GM21786 (cell line): ENCODE measurements at regions not wholly inside any gene's neighbourhood (a gene's known extent, or its start where the extent isn't known, plus 50 kb on each side); places are given as distances from the start of the nearest gene placed in this dataset.

ENCODE experiments used
- ATAC-seq: cut with Tn5 transposase; IDR thresholded peaks from one replicate; pipeline ENCODE4 v1.9.1; 2021; ENCODE audit not compliant: unreplicated experiment

DNA sequence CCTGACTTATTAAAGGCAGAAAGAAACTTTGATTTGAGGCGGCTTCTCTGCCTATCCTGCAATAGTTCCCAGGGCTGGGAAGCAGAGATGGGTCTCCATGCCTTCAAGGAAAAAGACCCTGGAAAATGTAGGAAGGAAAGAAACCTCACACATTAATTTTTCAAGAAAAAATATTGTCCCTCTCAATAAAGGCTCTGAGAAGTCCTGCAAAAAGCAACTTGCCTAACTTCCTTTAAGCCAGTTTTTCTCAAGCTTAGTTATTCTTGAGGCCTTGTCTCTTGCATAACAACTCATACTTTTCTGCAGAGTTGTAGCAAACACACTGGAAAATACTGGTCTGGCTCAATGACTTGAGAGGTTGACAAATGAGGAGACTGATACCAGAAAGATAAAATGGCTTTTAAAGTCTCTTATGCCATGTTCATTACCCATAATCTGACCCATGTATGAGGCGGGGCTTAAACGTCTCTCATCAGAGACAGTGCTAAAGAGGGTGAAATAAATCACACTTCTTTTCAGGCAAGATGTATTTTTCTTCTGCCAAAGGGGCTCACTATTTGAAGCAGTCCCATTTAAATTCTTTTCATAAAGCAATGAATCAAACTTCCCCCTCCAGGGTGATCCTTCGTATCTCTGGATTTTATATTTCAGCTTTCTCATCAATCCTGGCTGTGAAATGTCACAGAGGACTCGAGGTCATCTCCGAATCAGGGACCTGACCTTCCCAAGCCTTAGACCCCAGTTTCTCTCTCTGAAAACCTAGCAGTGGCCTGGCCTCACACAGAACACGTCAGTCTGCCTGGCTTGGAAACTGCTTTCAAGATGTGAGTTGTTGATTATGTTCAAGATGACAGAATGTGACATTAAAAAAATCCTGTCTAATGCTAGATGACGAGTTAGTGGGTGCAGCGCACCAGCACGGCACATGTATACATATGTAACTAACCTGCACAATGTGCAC, 82.3 kb upstream of the KCNG1 start:
- no peak for ATAC-seq

- ATAC-seq: no peak
These were observed 77.7 kb upstream of the KCNG1 start for GRCh38 chr20:51100617-51101016.

DNA sequence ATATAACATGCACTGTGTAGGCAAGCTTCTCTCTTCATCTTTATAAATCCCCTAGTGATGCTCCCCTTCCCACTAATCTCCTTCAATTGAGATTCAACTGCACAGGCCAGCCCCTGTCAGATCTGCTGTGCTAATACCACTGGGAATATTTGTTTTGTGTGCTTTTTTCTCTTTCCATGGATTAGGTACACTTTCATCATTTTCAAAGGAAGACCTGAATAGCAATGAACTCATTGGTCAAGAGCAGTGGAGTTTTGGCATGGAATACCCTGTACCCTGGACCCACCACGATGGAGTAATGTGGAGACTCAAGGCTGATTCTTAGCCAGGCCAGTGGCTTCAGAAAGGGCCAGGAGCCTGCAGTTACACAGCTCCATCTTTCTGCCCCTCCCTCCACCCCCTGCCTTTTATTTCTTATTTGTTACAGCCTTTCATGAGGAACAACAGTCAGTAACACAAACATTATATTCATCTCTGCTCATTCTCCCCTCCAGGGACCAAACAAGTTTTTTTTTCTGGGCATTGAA, 75.4 kb upstream of the KCNG1 start:
- ATAC-seq: no peak

- ATAC-seq: no peak
These were observed 74.6 kb upstream of the KCNG1 start for GRCh38 chr20:51097351-51098120.

DNA sequence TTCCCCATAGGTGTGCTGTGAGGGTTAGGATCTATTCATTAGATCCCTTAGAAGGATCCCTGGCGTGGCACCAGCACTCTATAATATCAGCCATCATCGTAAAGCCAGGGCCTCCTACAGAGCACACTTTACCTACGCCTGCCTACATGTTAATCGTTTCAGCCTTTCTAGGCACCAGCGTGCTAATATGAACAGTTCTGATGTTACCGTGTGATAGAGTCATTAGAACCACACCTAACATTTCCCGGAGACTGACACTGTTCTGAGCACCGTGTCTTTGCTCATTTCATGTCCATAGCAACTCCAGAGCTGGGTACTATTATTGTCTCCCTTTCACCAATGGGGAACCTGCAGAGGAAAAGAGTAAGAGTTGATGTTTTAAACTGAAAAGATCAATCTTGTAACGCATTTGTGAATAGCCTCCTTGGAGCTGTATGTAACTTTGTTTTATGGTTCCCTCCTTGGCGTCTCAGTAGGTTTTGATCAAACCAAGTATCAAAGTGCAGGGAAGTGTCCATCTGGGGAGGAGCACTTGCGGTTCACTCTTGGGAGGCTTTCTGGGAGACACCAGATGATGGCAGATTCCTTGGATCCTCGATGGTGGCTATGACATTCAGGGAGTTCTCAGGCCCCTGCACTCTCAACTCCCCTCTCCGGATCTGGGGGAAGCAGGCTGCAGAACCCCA, 73.8 kb upstream of the KCNG1 start:
- ATAC-seq: no peak

- ATAC-seq: no peak
These were observed 73.0 kb upstream of the KCNG1 start for GRCh38 chr20:51095633-51096521.

DNA sequence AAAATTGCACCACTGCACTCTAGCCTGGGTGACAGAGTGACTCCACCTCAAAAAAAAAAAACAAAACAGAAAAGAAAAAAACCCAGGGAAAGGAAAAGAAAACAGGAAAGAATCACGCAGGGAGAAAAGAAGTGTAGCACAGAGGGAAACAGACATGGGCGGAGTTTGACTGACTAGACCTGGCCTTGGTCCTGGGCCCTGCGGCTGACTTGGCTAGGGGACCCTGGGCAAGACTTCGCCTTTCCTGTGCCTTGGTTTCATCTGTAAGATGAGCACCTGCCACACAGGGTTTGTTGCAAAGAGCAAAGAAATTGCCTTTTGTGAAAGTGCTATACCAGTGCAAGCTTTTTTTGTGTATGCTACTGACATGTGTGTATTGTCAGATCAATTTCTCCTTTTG, 71.3 kb upstream of the KCNG1 start:
- ATAC-seq: no peak

GRCh38 chr20:51093240-51093763, 70.4 kb upstream of the KCNG1 start:
- no peak for ATAC-seq

DNA sequence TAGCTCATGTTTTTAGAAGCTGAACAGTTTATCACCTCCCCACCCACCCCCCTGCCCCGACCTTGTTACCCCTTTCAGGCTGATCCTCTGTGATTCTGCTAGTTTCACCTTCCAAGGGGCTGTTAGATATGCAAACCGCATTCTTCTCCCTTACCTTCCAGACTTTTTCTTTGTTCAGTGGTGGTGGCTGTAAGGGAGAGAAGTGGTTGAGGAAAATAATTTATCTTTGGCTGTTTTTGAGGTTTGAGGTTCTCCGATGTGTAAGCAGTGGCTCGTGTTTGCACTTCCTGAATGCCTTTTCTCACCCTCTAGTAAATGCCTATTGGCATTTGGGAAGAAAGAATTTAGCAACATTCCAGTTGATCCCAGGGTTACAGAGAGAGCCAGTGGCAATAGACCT, 69.4 kb upstream of the KCNG1 start:
- no peak for ATAC-seq

GRCh38 chr20:51091406-51092195, 68.7 kb upstream of the KCNG1 start:
- ATAC-seq: no peak

- no peak for ATAC-seq
These were observed 66.9 kb upstream of the KCNG1 start for GRCh38 chr20:51089840-51090239.

GRCh38 chr20:51089272-51089781, 66.4 kb upstream of the KCNG1 start:
- no peak for ATAC-seq

DNA sequence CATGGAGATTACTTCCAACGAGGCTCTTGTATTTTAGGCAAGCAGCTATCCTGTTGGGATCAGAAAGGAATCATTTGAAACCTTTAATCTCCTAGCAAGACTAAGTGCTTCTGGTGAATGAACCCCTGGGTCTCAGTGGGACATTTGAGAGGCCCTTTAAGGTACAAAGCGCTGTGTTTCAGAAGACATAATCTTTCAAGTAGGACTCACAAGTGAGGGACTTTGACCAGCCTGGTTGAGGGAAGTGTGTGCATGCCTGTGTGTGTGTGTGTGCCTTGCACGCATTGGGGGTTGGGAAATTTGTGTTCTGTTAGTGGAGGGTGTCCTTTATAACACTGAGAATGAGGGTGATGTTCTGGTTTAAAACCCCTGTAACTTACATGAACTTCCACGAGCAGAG, 64.4 kb upstream of the KCNG1 start:
- no peak for ATAC-seq

GRCh38 chr20:51085769-51086168, 62.9 kb upstream of the KCNG1 start:
- no peak for ATAC-seq

GRCh38 chr20:51084593-51085377, 61.9 kb upstream of the KCNG1 start:
- ATAC-seq: no peak

- no peak for ATAC-seq
These were observed 60.5 kb upstream of the KCNG1 start for GRCh38 chr20:51083447-51083846.

DNA sequence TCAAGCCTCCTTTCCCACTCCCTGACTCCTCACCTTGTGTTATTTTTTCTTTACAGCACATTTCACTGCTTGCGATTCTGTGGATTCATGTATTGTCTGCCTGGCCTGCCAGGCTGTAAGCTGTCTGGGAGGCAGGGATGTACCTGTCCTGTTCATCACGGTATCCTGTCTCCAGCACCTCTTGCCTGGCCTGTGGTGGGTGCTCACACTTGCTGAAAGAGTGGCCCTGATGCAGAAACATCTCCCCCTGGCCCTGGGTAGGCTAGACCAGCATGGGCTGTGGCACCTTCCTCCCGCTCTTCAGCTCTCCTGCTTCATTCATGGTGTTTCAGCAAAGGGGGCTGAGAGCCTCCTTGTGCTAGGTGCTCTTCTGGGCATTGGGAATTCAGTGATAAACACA, 60.1 kb upstream of the KCNG1 start:
- no peak for ATAC-seq

DNA sequence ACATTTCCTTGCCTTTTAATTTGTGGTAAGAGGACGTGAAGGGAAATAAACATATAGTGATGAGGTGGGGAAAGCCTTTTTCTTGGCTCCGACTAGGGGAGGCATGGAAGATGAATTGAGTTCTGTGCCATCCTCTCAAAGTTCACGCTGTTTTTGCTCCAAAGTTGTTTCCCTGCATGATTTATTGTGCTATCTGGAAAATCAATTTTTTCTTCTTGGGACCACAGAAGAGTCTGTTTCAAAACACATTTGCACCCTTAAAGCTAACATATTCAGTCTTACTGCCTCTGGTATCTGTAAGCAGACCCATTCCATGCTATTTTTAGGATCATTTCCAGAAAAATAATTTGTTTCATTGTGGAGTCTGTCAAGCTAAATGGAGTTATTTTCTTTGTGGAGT, 57.6 kb upstream of the KCNG1 start:
- no peak for ATAC-seq
